ENCODE measurements at regions not wholly inside any gene's neighbourhood (a gene's known extent, or its start where the extent isn't known, plus 50 kb on each side); places are given as distances from the start of the nearest gene placed in this dataset.

DNA sequence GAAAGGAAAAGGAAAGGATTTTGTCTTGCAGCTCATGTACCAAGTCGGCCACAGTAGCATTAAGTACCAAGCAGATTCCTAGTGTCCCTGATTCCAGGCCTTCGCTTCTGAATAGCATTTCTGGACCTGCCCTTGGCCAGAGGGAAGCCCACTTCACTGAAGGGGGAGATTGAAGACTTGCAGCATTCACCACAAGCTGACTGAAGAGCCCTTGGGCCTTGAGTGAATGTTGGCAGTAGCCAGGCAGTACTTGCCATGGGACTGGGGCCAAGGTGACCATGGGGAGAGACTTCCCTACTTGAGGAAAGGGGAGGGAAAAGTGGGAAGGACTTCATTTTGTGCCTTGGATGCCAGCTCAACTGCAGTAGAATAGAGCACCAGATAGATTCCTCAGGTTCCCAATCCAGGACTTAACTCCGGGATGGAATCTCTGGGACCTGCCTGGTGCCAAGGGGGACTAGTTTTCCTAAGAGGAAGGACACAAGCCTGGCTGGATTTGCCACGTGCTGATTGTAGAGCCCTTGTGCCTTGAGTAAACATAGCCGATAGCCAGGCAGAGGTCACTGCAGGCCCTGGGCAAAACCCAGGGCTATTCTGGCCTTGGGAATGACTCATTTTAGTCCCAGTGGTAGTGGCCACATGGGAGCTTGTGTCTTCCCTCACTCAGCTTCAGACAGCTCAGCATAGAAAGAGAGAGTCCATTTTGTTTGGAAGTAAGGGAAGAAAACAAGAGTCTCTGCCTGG lies 141.7 kb upstream of the KCND2 start:
- DNase-seq (ENCODE audit: low spot score) = no peak
- CTCF ChIA-PET = no interaction called here
- POLR2A ChIA-PET (ENCODE audit: low non-redundant PET) = no interaction called here
- TF ChIP-seq CTCF (conservative IDR thresholded peaks at IDR 0.05; ENCODE audit: low read depth) = no peak
- H3K27ac ChIP-seq = no peak overlapping the region

- ChIA-PET CTCF (no interaction called here), POLR2A (ENCODE audit: low non-redundant PET) (no interaction called here)
- no peak for DNase-seq (ENCODE audit: low spot score)
- no peak overlapping the region for H3K27ac ChIP-seq
- TF ChIP-seq CTCF (conservative IDR thresholded peaks at IDR 0.05; ENCODE audit: low read depth) = no peak
These were observed 134.5 kb upstream of the KCND2 start for GRCh38 chr7:120138497-120138896.

GRCh38 chr7:120156476-120156875 lies 116.5 kb upstream of the KCND2 start:
- POLR2A ChIA-PET (ENCODE audit: low non-redundant PET) = no interaction called here
- CTCF ChIA-PET = no interaction called here
- H3K27ac ChIP-seq = no peak overlapping the region
- DNase-seq (ENCODE audit: low spot score) = no peak
- no peak for TF ChIP-seq CTCF (conservative IDR thresholded peaks at IDR 0.05; ENCODE audit: low read depth)

GRCh38 chr7:120160166-120160565 lies 112.8 kb upstream of the KCND2 start:
- no peak for TF ChIP-seq CTCF (conservative IDR thresholded peaks at IDR 0.05; ENCODE audit: low read depth)
- CTCF ChIA-PET = no interaction called here
- no peak overlapping the region for H3K27ac ChIP-seq
- DNase-seq (ENCODE audit: low spot score) = no peak
- POLR2A ChIA-PET (ENCODE audit: low non-redundant PET) = no interaction called here

GRCh38 chr7:120163449-120163848 lies 109.5 kb upstream of the KCND2 start:
- DNase-seq (ENCODE audit: low spot score) = no peak
- TF ChIP-seq CTCF (conservative IDR thresholded peaks at IDR 0.05; ENCODE audit: low read depth) = no peak
- ChIA-PET CTCF (no interaction called here), POLR2A (ENCODE audit: low non-redundant PET) (no interaction called here)
- no peak overlapping the region for H3K27ac ChIP-seq

GRCh38 chr7:120165227-120165626 lies 107.7 kb upstream of the KCND2 start:
- ChIA-PET POLR2A (ENCODE audit: low non-redundant PET) (no interaction called here), CTCF (no interaction called here)
- DNase-seq (ENCODE audit: low spot score) = no peak
- H3K27ac ChIP-seq = no peak overlapping the region
- no peak for TF ChIP-seq CTCF (conservative IDR thresholded peaks at IDR 0.05; ENCODE audit: low read depth)

Data from RWPE1 (cell line).